Parathyroid adenoma (tissue), 2 donors: ENCODE measurements at regions not wholly inside any gene's neighbourhood (a gene's known extent, or its start where the extent isn't known, plus 50 kb on each side); places are given as distances from the start of the nearest gene placed in this dataset.
A peak's percentile ranks its signal among the peaks of the same experiment; 100 is the strongest.

Experiments used
- H2AFZ ChIP-seq: fragments of 300-600 bp; sonication (generic); one replicate; pipeline ENCODE4 v1.7.0; 2017; ENCODE audit warnings: antibody characterized with exemption, mild to moderate bottlenecking
- H3K27ac ChIP-seq: fragments of 300-600 bp; sonication (generic); one replicate; pipeline ENCODE4 v1.7.0; 2017
- H3K27me3 ChIP-seq: fragments of 300-600 bp; sonication (generic); one replicate; pipeline ENCODE4 v1.7.0; 2017; ENCODE audit warnings: low read length; ENCODE audit not compliant: control insufficient read depth, insufficient read depth
- H3K36me3 ChIP-seq: fragments of 300-600 bp; sonication (generic); one replicate; pipeline ENCODE4 v1.7.0; 2017; ENCODE audit warnings: low read length; ENCODE audit not compliant: control insufficient read depth, insufficient read depth
- H3K4me1 ChIP-seq: fragments of 300-600 bp; sonication (generic); one replicate; pipeline ENCODE4 v1.7.0; 2017; ENCODE audit warnings: control low read depth
- H3K4me2 ChIP-seq: fragments of 300-600 bp; sonication (generic); one replicate; pipeline ENCODE4 v1.7.0; 2017; ENCODE audit warnings: low read length
- H3K4me3 ChIP-seq: fragments of 300-600 bp; sonication (generic); one replicate; pipeline ENCODE4 v1.7.0; 2017; ENCODE audit warnings: low read depth, low read length
- H3K79me2 ChIP-seq: fragments of 300-600 bp; sonication (generic); one replicate; pipeline ENCODE4 v1.7.0; 2017; ENCODE audit warnings: control low read depth
- H3K9ac ChIP-seq: fragments of 300-600 bp; sonication (generic); one replicate; pipeline ENCODE4 v1.7.0; 2017; ENCODE audit warnings: mild to moderate bottlenecking
- H3K9me3 ChIP-seq: fragments of 300-600 bp; sonication (generic); one replicate; pipeline ENCODE4 v1.7.0; 2017; ENCODE audit warnings: low read length; ENCODE audit not compliant: control insufficient read depth
- TF ChIP-seq, protein P1 (sequence below): fragments of 300-600 bp; sonication (generic); IDR thresholded peaks from one replicate; pipeline ENCODE4 v1.7.0; 2017; ENCODE audit warnings: antibody characterized with exemption, mild to moderate bottlenecking
- donor health status: primary hyperparathyroidism.

DNA sequence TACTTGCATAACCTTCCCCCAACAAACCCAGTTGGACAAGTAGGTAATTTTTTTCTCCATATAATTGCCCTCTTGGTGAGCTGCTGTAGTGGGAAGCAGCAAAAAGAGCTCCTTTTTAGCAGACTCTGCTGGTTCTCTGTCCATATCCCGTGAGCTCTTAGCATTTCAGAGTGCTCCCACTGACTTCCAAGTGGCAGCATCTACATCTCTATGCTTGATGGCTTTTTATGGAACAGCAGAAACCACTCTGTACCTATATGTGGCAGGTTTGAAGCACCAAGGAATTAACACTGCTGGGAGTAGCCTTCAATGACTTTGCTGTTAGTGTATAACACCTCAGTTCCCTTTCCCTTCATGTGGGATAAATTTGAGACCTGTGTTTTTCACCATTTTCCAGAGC lies 168.4 kb upstream of the NHS start:
- no peak overlapping the region for H3K27ac ChIP-seq
- TF ChIP-seq, protein P1, sequence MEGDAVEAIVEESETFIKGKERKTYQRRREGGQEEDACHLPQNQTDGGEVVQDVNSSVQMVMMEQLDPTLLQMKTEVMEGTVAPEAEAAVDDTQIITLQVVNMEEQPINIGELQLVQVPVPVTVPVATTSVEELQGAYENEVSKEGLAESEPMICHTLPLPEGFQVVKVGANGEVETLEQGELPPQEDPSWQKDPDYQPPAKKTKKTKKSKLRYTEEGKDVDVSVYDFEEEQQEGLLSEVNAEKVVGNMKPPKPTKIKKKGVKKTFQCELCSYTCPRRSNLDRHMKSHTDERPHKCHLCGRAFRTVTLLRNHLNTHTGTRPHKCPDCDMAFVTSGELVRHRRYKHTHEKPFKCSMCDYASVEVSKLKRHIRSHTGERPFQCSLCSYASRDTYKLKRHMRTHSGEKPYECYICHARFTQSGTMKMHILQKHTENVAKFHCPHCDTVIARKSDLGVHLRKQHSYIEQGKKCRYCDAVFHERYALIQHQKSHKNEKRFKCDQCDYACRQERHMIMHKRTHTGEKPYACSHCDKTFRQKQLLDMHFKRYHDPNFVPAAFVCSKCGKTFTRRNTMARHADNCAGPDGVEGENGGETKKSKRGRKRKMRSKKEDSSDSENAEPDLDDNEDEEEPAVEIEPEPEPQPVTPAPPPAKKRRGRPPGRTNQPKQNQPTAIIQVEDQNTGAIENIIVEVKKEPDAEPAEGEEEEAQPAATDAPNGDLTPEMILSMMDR, result no peak
- H3K79me2 ChIP-seq, result no peaks in the 10 kb centered on the region
- no peaks in the 10 kb centered on the region for H3K36me3 ChIP-seq
- no peak overlapping the region for H3K9ac ChIP-seq
- H3K27me3 ChIP-seq, result no peaks in the 10 kb centered on the region
- no peaks in the 10 kb centered on the region for H3K9me3 ChIP-seq
- no peak overlapping the region for H2AFZ ChIP-seq
- no peaks in the 10 kb centered on the region for H3K4me1 ChIP-seq
- no peak overlapping the region for H3K4me3 ChIP-seq
- H3K4me2 ChIP-seq, result no peak overlapping the region

GRCh38 chrX:17214962-17215361 lies 160.0 kb upstream of the NHS start:
- no peaks in the 10 kb centered on the region for H3K79me2 ChIP-seq
- H3K27me3 ChIP-seq, result no peaks in the 10 kb centered on the region
- no peak overlapping the region for H3K4me2 ChIP-seq
- no peak overlapping the region for H2AFZ ChIP-seq
- no peak overlapping the region for H3K9ac ChIP-seq
- TF ChIP-seq, protein P1, result no peak
- H3K4me1 ChIP-seq, result no peaks in the 10 kb centered on the region
- H3K9me3 ChIP-seq, result no peaks in the 10 kb centered on the region
- H3K36me3 ChIP-seq, result no peaks in the 10 kb centered on the region
- H3K27ac ChIP-seq, result no peak overlapping the region
- H3K4me3 ChIP-seq, result no peak overlapping the region

GRCh38 chrX:17226736-17227135 lies 148.3 kb upstream of the NHS start:
- no peaks in the 10 kb centered on the region for H3K36me3 ChIP-seq
- no peak overlapping the region for H2AFZ ChIP-seq
- H3K9me3 ChIP-seq, result no peaks in the 10 kb centered on the region
- no peak overlapping the region for H3K4me2 ChIP-seq
- no peak overlapping the region for H3K27ac ChIP-seq
- no peaks in the 10 kb centered on the region for H3K4me1 ChIP-seq
- no peaks in the 10 kb centered on the region for H3K27me3 ChIP-seq
- no peak overlapping the region for H3K9ac ChIP-seq
- TF ChIP-seq, protein P1, result no peak
- no peak overlapping the region for H3K4me3 ChIP-seq
- H3K79me2 ChIP-seq, result no peaks in the 10 kb centered on the region

- H3K4me1 ChIP-seq, result no peaks in the 10 kb centered on the region
- H3K4me2 ChIP-seq, result no peak overlapping the region
- TF ChIP-seq, protein P1, result no peak
- no peak overlapping the region for H3K27ac ChIP-seq
- no peaks in the 10 kb centered on the region for H3K79me2 ChIP-seq
- H3K9me3 ChIP-seq, result no peaks in the 10 kb centered on the region
- H3K27me3 ChIP-seq, result no peaks in the 10 kb centered on the region
- no peak overlapping the region for H3K4me3 ChIP-seq
- H3K9ac ChIP-seq, result no peak overlapping the region
- H3K36me3 ChIP-seq, result no peaks in the 10 kb centered on the region
- H2AFZ ChIP-seq, result no peak overlapping the region
Measured at GRCh38 chrX:17237146-17237545, 137.9 kb upstream of the NHS start.

DNA sequence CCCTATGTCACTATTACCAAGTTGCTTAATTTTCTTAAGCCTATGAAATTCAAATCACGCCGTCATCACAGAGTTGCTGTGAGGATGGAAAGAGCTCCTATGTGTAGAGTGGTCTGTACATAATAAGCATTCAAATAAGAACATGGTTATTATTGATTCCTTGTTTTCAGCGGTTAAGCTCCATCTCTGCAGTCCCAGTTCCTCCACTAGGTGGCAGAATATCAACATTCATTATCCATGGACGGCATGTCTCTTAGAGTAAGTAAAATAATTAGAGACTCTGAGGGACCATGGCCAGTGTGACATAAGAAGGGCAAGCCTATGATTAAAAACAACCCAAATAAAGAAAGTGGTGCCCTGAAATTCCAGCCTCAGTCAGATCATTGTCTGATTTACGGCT lies 132.5 kb upstream of the NHS start:
- Histone ChIP-seq H3K9me3 (no peaks in the 10 kb centered on the region), H3K36me3 (no peaks in the 10 kb centered on the region)

More for the DNA sequence above, 132.5 kb upstream of the NHS start:
- no peak overlapping the region for H3K9ac ChIP-seq
- H3K27ac ChIP-seq, result no peak overlapping the region
- H3K4me3 ChIP-seq, result no peak overlapping the region
- H3K79me2 ChIP-seq, result no peaks in the 10 kb centered on the region
- no peaks in the 10 kb centered on the region for H3K27me3 ChIP-seq
- H3K4me1 ChIP-seq, result no peaks in the 10 kb centered on the region
- TF ChIP-seq, protein P1, result peak; percentile 66
- H2AFZ ChIP-seq, result no peak overlapping the region
- H3K4me2 ChIP-seq, result no peak overlapping the region
